Mesenchymal stem cell (in vitro differentiated cells and primary cell): ENCODE measurements at regions not wholly inside any gene's neighbourhood (a gene's known extent, or its start where the extent isn't known, plus 50 kb on each side); places are given as distances from the start of the nearest gene placed in this dataset.
A peak's percentile ranks its signal among the peaks of the same experiment; 100 is the strongest.

Experiments used
- DNase-seq: peaks from one replicate; pipeline ENCODE4 v3.0.0-alpha.2; 2013
- H2AFZ ChIP-seq: one replicate; pipeline ENCODE4 v1.6.1; 2013; ENCODE audit warnings: low read depth, mild to moderate bottlenecking, control low read depth, inconsistent platforms, low read length, moderate library complexity
- H2AK5ac ChIP-seq: 2 replicates; pipeline ENCODE4 v1.6.1; 2013; ENCODE audit warnings: low read length, moderate library complexity, mild to moderate bottlenecking, inconsistent platforms; ENCODE audit not compliant: severe bottlenecking
- H2BK120ac ChIP-seq: one replicate; pipeline ENCODE4 v1.6.1; 2013; ENCODE audit warnings: low read depth, mild to moderate bottlenecking, inconsistent platforms, low read length, moderate library complexity
- H2BK12ac ChIP-seq, 2 experiments: one replicate each; pipeline ENCODE4 v1.6.1; 2013; ENCODE audit warnings: inconsistent platforms in 2 of 2, low read length in 2 of 2, mild to moderate bottlenecking in 2 of 2, moderate library complexity in 2 of 2, control low read depth in 1 of 2
- H2BK15ac ChIP-seq: one replicate; pipeline ENCODE4 v1.6.1; 2013; ENCODE audit warnings: mild to moderate bottlenecking, low read depth, inconsistent platforms; ENCODE audit not compliant: poor library complexity, severe bottlenecking
- H2BK5ac ChIP-seq: 2 replicates; pipeline ENCODE4 v1.6.1; 2013; ENCODE audit warnings: low read depth, mild to moderate bottlenecking, low read length, control low read depth, inconsistent platforms; ENCODE audit not compliant: poor library complexity, severe bottlenecking
- H3K14ac ChIP-seq, 2 experiments: one replicate each; pipeline ENCODE4 v1.6.1; 2013; ENCODE audit warnings: inconsistent platforms in 2 of 2, low read length in 2 of 2, control low read depth in 1 of 2, mild to moderate bottlenecking in 1 of 2, moderate library complexity in 1 of 2
- H3K18ac ChIP-seq, 2 experiments: one replicate each; pipeline ENCODE4 v1.6.1; 2013; ENCODE audit warnings: inconsistent platforms in 2 of 2, low read length in 2 of 2, control low read depth in 1 of 2, low read depth in 1 of 2, mild to moderate bottlenecking in 1 of 2
- H3K23ac ChIP-seq, 2 experiments: one replicate each; pipeline ENCODE4 v1.6.1; 2013; ENCODE audit warnings: inconsistent platforms in 2 of 2, low read length in 2 of 2, mild to moderate bottlenecking in 2 of 2, moderate library complexity in 2 of 2, control low read depth in 1 of 2
- H3K27ac ChIP-seq: 2 replicates; pipeline ENCODE4 v1.5.1; 2013; ENCODE audit warnings: mild to moderate bottlenecking, moderate library complexity, low read length, control low read depth, inconsistent platforms; ENCODE audit not compliant: poor library complexity, severe bottlenecking
- H3K27me3 ChIP-seq, 2 experiments: 2 replicates each; pipeline versions ENCODE4 v1.6.1 to v1.7.0; 2013; ENCODE audit warnings: low read length in 2 of 2, mild to moderate bottlenecking in 2 of 2, moderate library complexity in 2 of 2, control low read depth in 1 of 2, inconsistent platforms in 1 of 2; ENCODE audit not compliant: control insufficient read depth in 1 of 2, insufficient read depth in 1 of 2
- H3K36me3 ChIP-seq, 2 experiments: 2 replicates each; pipeline versions ENCODE4 v1.6.1 to v1.7.0; 2013; ENCODE audit warnings: low read length in 2 of 2, control low read depth in 1 of 2, inconsistent platforms in 1 of 2, low read depth in 1 of 2, mild to moderate bottlenecking in 1 of 2; ENCODE audit not compliant: insufficient read depth in 2 of 2, control insufficient read depth in 1 of 2
- H3K4ac ChIP-seq, 2 experiments: one replicate each; pipeline ENCODE4 v1.6.1; 2013; ENCODE audit warnings: inconsistent platforms in 2 of 2, low read length in 2 of 2, mild to moderate bottlenecking in 2 of 2, moderate library complexity in 2 of 2, control low read depth in 1 of 2, low read depth in 1 of 2
- H3K4me1 ChIP-seq: 2 replicates; pipeline ENCODE4 v1.6.1; 2013; ENCODE audit warnings: low read depth, low read length, control low read depth; ENCODE audit not compliant: control insufficient read depth, insufficient read depth
- H3K4me2 ChIP-seq: 2 replicates; pipeline ENCODE4 v1.6.1; 2013; ENCODE audit warnings: low read length, mild to moderate bottlenecking, inconsistent platforms; ENCODE audit not compliant: poor library complexity, severe bottlenecking
- H3K4me3 ChIP-seq, 2 experiments: 2 replicates each; pipeline versions ENCODE4 v1.5.1 to v1.7.0; 2013; ENCODE audit warnings: low read length in 2 of 2, mild to moderate bottlenecking in 2 of 2, control low read depth in 1 of 2, low read depth in 1 of 2; ENCODE audit not compliant: insufficient read depth in 1 of 2
- H3K79me1 ChIP-seq: replicated peaks from 2 replicates; pipeline ENCODE4 v1.6.1; 2013; ENCODE audit warnings: mild to moderate bottlenecking, control low read depth, low read length, inconsistent platforms; ENCODE audit not compliant: poor library complexity, severe bottlenecking
- H3K9ac ChIP-seq: 2 replicates; pipeline ENCODE4 v1.7.0; 2013; ENCODE audit warnings: mild to moderate bottlenecking, low read length, moderate library complexity
- H3K9me3 ChIP-seq: 2 replicates; pipeline ENCODE4 v1.7.0; 2013; ENCODE audit warnings: mild to moderate bottlenecking, low read length; ENCODE audit not compliant: control insufficient read depth
- H4K8ac ChIP-seq: one replicate; pipeline ENCODE4 v1.6.1; 2013; ENCODE audit warnings: inconsistent platforms, mild to moderate bottlenecking, low read length, moderate library complexity
- H4K91ac ChIP-seq: one replicate; pipeline ENCODE4 v1.6.1; 2013; ENCODE audit warnings: mild to moderate bottlenecking, low read length, inconsistent platforms
- WGBS: methylation state at CpG from one replicate; pipeline ENCODE4 v1.1.7; 2013; ENCODE audit warnings: mixed read lengths; 5-methylcytosine and 5-hydroxymethylcytosine counted together

GRCh38 chr9:20186231-20186630 is 397.4 kb upstream of the SLC24A2 start:
- no peak for DNase-seq
- H3K18ac ChIP-seq, result no peak overlapping the region
- H3K4me2 ChIP-seq, result no peak overlapping the region
- no peak overlapping the region for H2AFZ ChIP-seq
- H2AK5ac ChIP-seq, result no peak overlapping the region
- peaks cover 2% of the 10 kb centered on the region for H3K4me1 ChIP-seq
- H3K9ac ChIP-seq, result no peak overlapping the region
- H2BK15ac ChIP-seq, result no peak overlapping the region
- H4K91ac ChIP-seq, result no peak overlapping the region
- no peak overlapping the region for H3K4ac ChIP-seq
- no peak overlapping the region for H3K14ac ChIP-seq
- no peak overlapping the region for H2BK5ac ChIP-seq
- no peak overlapping the region for H2BK12ac ChIP-seq
- H3K79me1 ChIP-seq, result no peaks in the 10 kb centered on the region
- no peak overlapping the region for H3K4me3 ChIP-seq
- H3K9me3 ChIP-seq, result no peaks in the 10 kb centered on the region
- H3K27me3 ChIP-seq, result peaks cover 0 to 50% of the 10 kb centered on the region in 2 experiments
- no peak overlapping the region for H2BK120ac ChIP-seq
- no peak overlapping the region for H3K27ac ChIP-seq
- H3K23ac ChIP-seq, result no peak overlapping the region
- H3K36me3 ChIP-seq, result no peaks in the 10 kb centered on the region
- H4K8ac ChIP-seq, result no peak overlapping the region
- 80% methylated on average over 3 of the region's 3 CpGs for WGBS

GRCh38 chr9:20184541-20184940 is 395.7 kb upstream of the SLC24A2 start:
- Histone ChIP-seq H3K18ac (no peak overlapping the region), H3K4me3 (no peak overlapping the region), H3K9ac (no peak overlapping the region), H2AK5ac (no peak overlapping the region), H3K9me3 (no peaks in the 10 kb centered on the region), H2BK15ac (no peak overlapping the region), H4K8ac (no peak overlapping the region), H3K27me3 (peaks cover 0 to 46% of the 10 kb centered on the region in 2 experiments), H3K27ac (no peak overlapping the region), H2BK120ac (no peak overlapping the region), H3K4ac (no peak overlapping the region), H3K4me2 (no peak overlapping the region), H3K14ac (no peak overlapping the region), H3K4me1 (no peaks in the 10 kb centered on the region), H2AFZ (no peak overlapping the region), H4K91ac (no peak overlapping the region), H3K36me3 (no peaks in the 10 kb centered on the region), H2BK5ac (no peak overlapping the region), H2BK12ac (no peak overlapping the region), H3K79me1 (no peaks in the 10 kb centered on the region), H3K23ac (no peak overlapping the region)
- no peak for DNase-seq

- Histone ChIP-seq H2BK15ac (no peak overlapping the region), H2AK5ac (no peak overlapping the region), H3K23ac (no peak overlapping the region), H3K36me3 (no peaks in the 10 kb centered on the region), H4K91ac (no peak overlapping the region), H2AFZ (no peak overlapping the region), H3K9ac (no peak overlapping the region), H3K4me1 (no peaks in the 10 kb centered on the region), H2BK12ac (no peak overlapping the region), H3K27me3 (peaks cover 0 to 31% of the 10 kb centered on the region in 2 experiments), H3K79me1 (no peaks in the 10 kb centered on the region), H3K9me3 (peaks cover 4% of the 10 kb centered on the region), H3K18ac (no peak overlapping the region), H3K27ac (no peak overlapping the region), H3K4ac (no peak overlapping the region), H3K4me2 (no peak overlapping the region), H2BK5ac (no peak overlapping the region), H3K4me3 (no peak overlapping the region), H3K14ac (no peak overlapping the region), H4K8ac (no peak overlapping the region), H2BK120ac (no peak overlapping the region)
- DNase-seq, result no peak
Observed at GRCh38 chr9:20178679-20179078, 389.8 kb upstream of the SLC24A2 start.

- Histone ChIP-seq H3K36me3 (no peaks in the 10 kb centered on the region), H2AFZ (no peak overlapping the region), H3K4me3 (no peak overlapping the region), H3K14ac (peak overlapping the region in 1 of 2 experiments; percentile 18), H4K91ac (peak overlapping the region; percentile 66), H3K27ac (no peak overlapping the region), H3K4ac (no peak overlapping the region), H3K23ac (no peak overlapping the region), H2BK15ac (no peak overlapping the region), H2BK12ac (no peak overlapping the region), H4K8ac (no peak overlapping the region), H2AK5ac (no peak overlapping the region), H3K18ac (no peak overlapping the region), H3K4me2 (no peak overlapping the region), H3K9ac (no peak overlapping the region), H3K9me3 (peaks cover 4% of the 10 kb centered on the region), H3K4me1 (no peaks in the 10 kb centered on the region), H3K79me1 (no peaks in the 10 kb centered on the region), H2BK120ac (no peak overlapping the region), H2BK5ac (no peak overlapping the region), H3K27me3 (peaks cover 0 to 28% of the 10 kb centered on the region in 2 experiments)
- DNase-seq, result no peak
- 68% methylated on average over 1 of the region's 1 CpG for WGBS
Observed at GRCh38 chr9:20178197-20178596, 389.4 kb upstream of the SLC24A2 start.
